ENCODE measurements at regions not wholly inside any gene's neighbourhood (a gene's known extent, or its start where the extent isn't known, plus 50 kb on each side); places are given as distances from the start of the nearest gene placed in this dataset.

GRCh38 chr16:59683709-59684108, 949.6 kb upstream of the GOT2 start:
- TF ChIP-seq CTCF (IDR thresholded peaks at IDR 0.05) = no peak
- TF ChIP-seq POLR2A (IDR thresholded peaks at IDR 0.05) = no peak
